ENCODE measurements at regions not wholly inside any gene's neighbourhood (a gene's known extent, or its start where the extent isn't known, plus 50 kb on each side); places are given as distances from the start of the nearest gene placed in this dataset.

GRCh38 chr13:82432949-82433348 is 1449.3 kb downstream of the SLITRK1 start:
- TF ChIP-seq CTCF (IDR thresholded peaks at IDR 0.05), result no peak
- no peak for TF ChIP-seq POLR2A (IDR thresholded peaks at IDR 0.05)
